Endothelial cell (in vitro differentiated cells): ENCODE measurements at regions not wholly inside any gene's neighbourhood (a gene's known extent, or its start where the extent isn't known, plus 50 kb on each side); places are given as distances from the start of the nearest gene placed in this dataset.

Experiments used
- DNase-seq: peaks from one replicate; pipeline ENCODE4 v3.0.0; 2021; ENCODE audit warnings: low spot score
- H3K27ac Mint-ChIP-seq: one replicate; pipeline ENCODE4 v1.8.0; 2021; ENCODE audit warnings: mixed read lengths, inconsistent platforms; ENCODE audit not compliant: unreplicated experiment
- H3K27me3 Mint-ChIP-seq: one replicate; pipeline ENCODE4 v1.8.0; 2021; ENCODE audit warnings: mild to moderate bottlenecking, moderate library complexity, mixed read lengths, inconsistent platforms; ENCODE audit not compliant: unreplicated experiment
- H3K36me3 Mint-ChIP-seq: one replicate; pipeline ENCODE4 v1.8.0; 2021; ENCODE audit warnings: mild to moderate bottlenecking, low read depth, mixed read lengths, inconsistent platforms; ENCODE audit not compliant: unreplicated experiment
- H3K4me1 Mint-ChIP-seq: one replicate; pipeline ENCODE4 v1.8.0; 2021; ENCODE audit warnings: mild to moderate bottlenecking, mixed read lengths, inconsistent platforms; ENCODE audit not compliant: unreplicated experiment
- H3K4me3 Mint-ChIP-seq: one replicate; pipeline ENCODE4 v1.8.0; 2021; ENCODE audit warnings: mild to moderate bottlenecking, mixed read lengths, inconsistent platforms; ENCODE audit not compliant: unreplicated experiment
- H3K9me3 Mint-ChIP-seq: one replicate; pipeline ENCODE4 v1.8.0; 2021; ENCODE audit warnings: mixed read lengths, inconsistent platforms; ENCODE audit not compliant: unreplicated experiment
- TF ChIP-seq, protein P1 (sequence below): fragments of 200-600 bp; sonication (generic); IDR thresholded peaks from one replicate; pipeline ENCODE4 v1.5.0; 2021; ENCODE audit warnings: antibody characterized with exemption; ENCODE audit not compliant: unreplicated experiment

DNA sequence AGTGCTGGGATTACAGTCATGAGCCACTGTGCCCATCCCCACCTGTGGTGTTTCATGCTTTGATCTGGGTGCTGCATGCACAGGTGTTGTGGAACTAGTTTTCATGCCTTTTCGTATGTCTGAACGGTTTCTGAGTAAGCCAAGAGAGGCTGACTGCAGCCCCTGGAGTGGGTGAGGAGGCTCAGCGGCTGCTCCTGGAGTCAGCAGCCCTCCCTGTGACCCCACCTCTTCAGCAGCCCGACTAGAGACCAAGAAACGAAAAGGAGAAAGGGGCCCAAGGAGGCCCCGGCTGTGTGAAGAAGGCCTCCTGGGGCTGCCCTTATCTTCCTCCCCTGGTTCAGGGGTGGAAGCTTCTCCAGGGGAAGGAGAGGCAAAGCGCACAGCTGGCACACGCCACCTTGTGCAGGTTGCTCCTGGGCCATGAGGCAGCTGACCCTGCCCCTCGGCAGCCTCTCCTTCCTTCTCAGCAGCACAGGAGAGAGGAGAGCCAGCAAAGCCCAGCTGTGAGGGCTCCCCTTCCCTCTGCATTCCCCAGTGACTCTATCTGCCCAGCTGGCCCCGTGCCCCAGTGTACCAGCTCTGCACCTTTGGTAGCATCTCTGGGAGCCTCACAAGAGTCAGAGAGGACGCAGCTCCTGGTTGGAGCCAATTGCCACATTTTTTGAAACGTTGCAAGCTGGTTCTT lies 182.5 kb upstream of the HS6ST1 start:
- H3K36me3 Mint-ChIP-seq: no peaks in the 10 kb centered on the region
- DNase-seq: no peak
- H3K9me3 Mint-ChIP-seq: no peaks in the 10 kb centered on the region
- H3K4me1 Mint-ChIP-seq: no peaks in the 10 kb centered on the region
- H3K27me3 Mint-ChIP-seq: peaks cover 9% of the 10 kb centered on the region
- H3K27ac Mint-ChIP-seq: no peak overlapping the region
- H3K4me3 Mint-ChIP-seq: no peak overlapping the region
- TF ChIP-seq, protein P1, sequence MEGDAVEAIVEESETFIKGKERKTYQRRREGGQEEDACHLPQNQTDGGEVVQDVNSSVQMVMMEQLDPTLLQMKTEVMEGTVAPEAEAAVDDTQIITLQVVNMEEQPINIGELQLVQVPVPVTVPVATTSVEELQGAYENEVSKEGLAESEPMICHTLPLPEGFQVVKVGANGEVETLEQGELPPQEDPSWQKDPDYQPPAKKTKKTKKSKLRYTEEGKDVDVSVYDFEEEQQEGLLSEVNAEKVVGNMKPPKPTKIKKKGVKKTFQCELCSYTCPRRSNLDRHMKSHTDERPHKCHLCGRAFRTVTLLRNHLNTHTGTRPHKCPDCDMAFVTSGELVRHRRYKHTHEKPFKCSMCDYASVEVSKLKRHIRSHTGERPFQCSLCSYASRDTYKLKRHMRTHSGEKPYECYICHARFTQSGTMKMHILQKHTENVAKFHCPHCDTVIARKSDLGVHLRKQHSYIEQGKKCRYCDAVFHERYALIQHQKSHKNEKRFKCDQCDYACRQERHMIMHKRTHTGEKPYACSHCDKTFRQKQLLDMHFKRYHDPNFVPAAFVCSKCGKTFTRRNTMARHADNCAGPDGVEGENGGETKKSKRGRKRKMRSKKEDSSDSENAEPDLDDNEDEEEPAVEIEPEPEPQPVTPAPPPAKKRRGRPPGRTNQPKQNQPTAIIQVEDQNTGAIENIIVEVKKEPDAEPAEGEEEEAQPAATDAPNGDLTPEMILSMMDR: no peak

- Mint-ChIP-seq H3K4me3 (no peak overlapping the region), H3K36me3 (no peaks in the 10 kb centered on the region), H3K27me3 (peaks cover 9% of the 10 kb centered on the region), H3K9me3 (no peaks in the 10 kb centered on the region), H3K4me1 (no peaks in the 10 kb centered on the region), H3K27ac (no peak overlapping the region)
- no peak for DNase-seq
- TF ChIP-seq, protein P1: no peak
Observed at GRCh38 chr2:128501700-128502099, 183.0 kb upstream of the HS6ST1 start.

- H3K4me1 Mint-ChIP-seq: no peaks in the 10 kb centered on the region
- H3K27me3 Mint-ChIP-seq: peaks cover 9% of the 10 kb centered on the region
- TF ChIP-seq, protein P1: no peak
- H3K9me3 Mint-ChIP-seq: no peaks in the 10 kb centered on the region
- H3K36me3 Mint-ChIP-seq: no peaks in the 10 kb centered on the region
- no peak overlapping the region for H3K27ac Mint-ChIP-seq
- DNase-seq: no peak
- no peak overlapping the region for H3K4me3 Mint-ChIP-seq
Observed at GRCh38 chr2:128502200-128502599, 183.5 kb upstream of the HS6ST1 start.

GRCh38 chr2:128502638-128503246 lies 184.1 kb upstream of the HS6ST1 start:
- no peaks in the 10 kb centered on the region for H3K4me1 Mint-ChIP-seq
- no peaks in the 10 kb centered on the region for H3K36me3 Mint-ChIP-seq
- H3K27me3 Mint-ChIP-seq: peaks cover 9% of the 10 kb centered on the region
- DNase-seq: no peak
- H3K27ac Mint-ChIP-seq: no peak overlapping the region
- TF ChIP-seq, protein P1: no peak
- H3K9me3 Mint-ChIP-seq: no peaks in the 10 kb centered on the region
- H3K4me3 Mint-ChIP-seq: no peak overlapping the region

- H3K27me3 Mint-ChIP-seq: peaks cover 7% of the 10 kb centered on the region
- TF ChIP-seq, protein P1: no peak
- no peak overlapping the region for H3K4me3 Mint-ChIP-seq
- H3K27ac Mint-ChIP-seq: no peak overlapping the region
- H3K9me3 Mint-ChIP-seq: no peaks in the 10 kb centered on the region
- H3K4me1 Mint-ChIP-seq: no peaks in the 10 kb centered on the region
- no peaks in the 10 kb centered on the region for H3K36me3 Mint-ChIP-seq
- no peak for DNase-seq
Observed at GRCh38 chr2:128503399-128504245, 185.0 kb upstream of the HS6ST1 start.
